NT2/D1 (cell line): ENCODE measurements at regions not wholly inside any gene's neighbourhood (a gene's known extent, or its start where the extent isn't known, plus 50 kb on each side); places are given as distances from the start of the nearest gene placed in this dataset.

Experiments
- SUZ12 ChIP-seq: IDR thresholded peaks from 2 replicates; pipeline ENCODE4 v1.6.1; 2011; ENCODE audit not compliant: insufficient read length, insufficient read depth; ENCODE audit errors: extremely low read depth
- YY1 ChIP-seq: IDR thresholded peaks from 2 replicates; pipeline ENCODE4 v1.6.1; 2011; ENCODE audit not compliant: insufficient read length, insufficient read depth
- ZNF274 ChIP-seq: IDR thresholded peaks from 2 replicates; pipeline ENCODE4 v1.6.1; 2011; ENCODE audit warnings: mild to moderate bottlenecking, low read depth, low read length

DNA sequence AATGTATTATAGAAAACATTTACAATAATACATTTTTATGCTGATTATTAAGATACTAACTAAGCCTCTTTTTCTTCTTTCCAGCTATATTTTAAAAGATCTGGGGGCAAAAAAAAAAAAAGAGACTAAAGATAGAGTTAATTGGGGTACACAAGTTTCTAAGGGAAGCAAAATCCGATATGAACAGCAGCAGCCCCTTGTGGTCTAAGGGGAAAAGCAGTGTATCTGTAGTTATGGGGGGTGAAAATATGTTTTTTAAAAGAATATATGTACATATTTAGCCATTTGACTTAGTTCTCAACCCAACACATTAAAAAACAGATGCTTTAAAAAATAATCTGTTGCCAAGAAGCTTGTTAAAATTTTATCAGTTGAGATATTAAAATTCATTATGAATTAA, 134.3 kb upstream of the POU5F2 start:
- TF ChIP-seq ZNF274, result no peak
- no peak for TF ChIP-seq SUZ12
- TF ChIP-seq YY1, result no peak
